Testis (tissue), 2 donors: ENCODE measurements at regions not wholly inside any gene's neighbourhood (a gene's known extent, or its start where the extent isn't known, plus 50 kb on each side); places are given as distances from the start of the nearest gene placed in this dataset.

ENCODE experiments used
- CTCF ChIP-seq, 3 experiments: fragments of 450-650 bp in 2 of 3; fragments of 200-600 bp in 1 of 3; sonication (generic) in 1 of 3; IDR thresholded peaks; one replicate each; pipeline ENCODE4 v1.5.1; 2016 to 2019; ENCODE audit warnings: antibody characterized with exemption in 3 of 3, mild to moderate bottlenecking in 2 of 3, moderate library complexity in 1 of 3
- POLR2A ChIP-seq: fragments of 450-650 bp; IDR thresholded peaks from one replicate; pipeline ENCODE4 v1.6.1; 2017; ENCODE audit warnings: antibody characterized with exemption, mild to moderate bottlenecking, moderate library complexity

GRCh38 chr5:34511063-34511462 lies 145.1 kb upstream of the RAI14 start:
- TF ChIP-seq CTCF (IDR thresholded peaks at IDR 0.05): no peak
- no peak for TF ChIP-seq POLR2A
